Natural killer cell (primary cell): ENCODE measurements at regions not wholly inside any gene's neighbourhood (a gene's known extent, or its start where the extent isn't known, plus 50 kb on each side); places are given as distances from the start of the nearest gene placed in this dataset.

Experiments
- ATAC-seq, 3 donors: fragments of 150-1000 bp in 2 of 3; fragments of 200-7000 bp in 1 of 3; cut with Tn5 transposase; 1 replicate in 1 of 3; 2 replicates in 2 of 3; pipeline ENCODE4 v1.10.0; 2021; ENCODE audit warnings: mild to moderate bottlenecking in 2 of 3, moderate library complexity in 2 of 3
- DNase-seq, 2 donors: peaks; one replicate each; pipeline versions ENCODE4 v3.0.0 to v3.0.0-alpha.2; 2013 to 2021; ENCODE audit warnings: mixed read lengths in 1 of 2
- H3K27ac ChIP-seq: one replicate; pipeline ENCODE4 v1.5.1; 2013; ENCODE audit warnings: mild to moderate bottlenecking, low read length
- H3K27me3 ChIP-seq: one replicate; pipeline ENCODE4 v1.6.1; 2013; ENCODE audit warnings: low read length; ENCODE audit not compliant: control insufficient read depth, insufficient read depth
- H3K36me3 ChIP-seq: one replicate; pipeline ENCODE4 v1.6.1; 2013; ENCODE audit warnings: low read length; ENCODE audit not compliant: control insufficient read depth, insufficient read depth
- H3K4me1 ChIP-seq: one replicate; pipeline ENCODE4 v1.6.1; 2013; ENCODE audit warnings: low read length; ENCODE audit not compliant: control insufficient read depth, insufficient read depth
- H3K4me3 ChIP-seq: one replicate; pipeline ENCODE4 v1.5.1; 2013; ENCODE audit warnings: low read length
- H3K9me3 ChIP-seq: one replicate; pipeline ENCODE4 v1.6.1; 2013; ENCODE audit warnings: low read length; ENCODE audit not compliant: control insufficient read depth, insufficient read depth
- H3K27ac Mint-ChIP-seq, 2 donors: one replicate each; pipeline ENCODE4 v1.8.0; 2022; ENCODE audit warnings: mild to moderate bottlenecking in 2 of 2, mixed read lengths in 2 of 2, moderate library complexity in 1 of 2
- H3K27me3 Mint-ChIP-seq, 2 donors: one replicate each; pipeline ENCODE4 v1.8.0; 2022; ENCODE audit warnings: low read depth in 2 of 2, mixed read lengths in 2 of 2
- H3K36me3 Mint-ChIP-seq: one replicate; pipeline ENCODE4 v1.8.0; 2022; ENCODE audit warnings: mixed read lengths
- H3K4me1 Mint-ChIP-seq, 2 donors: one replicate each; pipeline ENCODE4 v1.8.0; 2022; ENCODE audit warnings: mixed read lengths in 2 of 2
- H3K4me3 Mint-ChIP-seq: one replicate; pipeline ENCODE4 v1.8.0; 2022; ENCODE audit warnings: mild to moderate bottlenecking, moderate library complexity, mixed read lengths
- H3K9me3 Mint-ChIP-seq, 2 donors: one replicate each; pipeline ENCODE4 v1.8.0; 2022; ENCODE audit warnings: mixed read lengths in 2 of 2
- CTCF ChIP-seq: fragments of 200-600 bp; IDR thresholded peaks from one replicate; pipeline ENCODE4 v1.8.0; 2022; ENCODE audit warnings: antibody characterized with exemption
- WGBS: methylation state at CpG from one replicate; pipeline ENCODE4 v1.1.7; 2013; ENCODE audit warnings: missing lambda C conversion rate; ENCODE audit not compliant: insufficient coverage; 5-methylcytosine and 5-hydroxymethylcytosine counted together
- intact Hi-C: fragments of 100-400 bp; cut with micrococcal nuclease; formaldehyde crosslinking; loops from one replicate; pipeline ENCODE4 v1.14.2; 2022

DNA sequence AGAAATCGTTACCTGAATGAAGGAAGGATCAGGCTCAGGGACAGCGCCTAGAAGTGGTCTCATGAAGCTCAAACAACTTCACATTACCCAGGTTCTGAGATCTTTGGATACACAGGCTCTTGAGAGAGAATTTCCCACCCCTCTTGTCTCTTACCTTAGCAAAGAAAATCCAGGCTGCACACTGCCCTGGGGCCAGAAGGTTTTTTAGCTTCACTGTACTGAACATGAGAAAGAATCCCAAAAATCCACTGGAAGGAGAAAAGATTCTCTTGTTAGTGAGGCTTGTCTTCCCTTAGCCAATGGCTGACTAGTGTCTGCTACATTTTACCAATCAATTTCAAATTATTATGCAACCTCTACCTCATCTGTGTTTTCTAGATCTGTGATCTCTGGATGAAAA is 101.0 kb upstream of the RIOK3 start:
- no peak for ATAC-seq
- 93% methylated on average over 2 of the region's 2 CpGs for WGBS
- Histone ChIP-seq H3K4me3 (no peak overlapping the region), H3K36me3 (peaks cover 2% of the 10 kb centered on the region), H3K27me3 (no peaks in the 10 kb centered on the region), H3K27ac (no peak overlapping the region), H3K9me3 (no peaks in the 10 kb centered on the region), H3K4me1 (peaks cover 4% of the 10 kb centered on the region)
- Mint-ChIP-seq H3K27ac (no peak overlapping the region), H3K9me3 (no peaks in the 10 kb centered on the region), H3K4me1 (peaks cover 8 to 30% of the 10 kb centered on the region in 2 donors), H3K4me3 (no peak overlapping the region), H3K27me3 (no peaks in the 10 kb centered on the region), H3K36me3 (peaks cover 26% of the 10 kb centered on the region)
- TF ChIP-seq CTCF, result no peak
- no peak for DNase-seq
- intact Hi-C loops, result no loop called here

DNA sequence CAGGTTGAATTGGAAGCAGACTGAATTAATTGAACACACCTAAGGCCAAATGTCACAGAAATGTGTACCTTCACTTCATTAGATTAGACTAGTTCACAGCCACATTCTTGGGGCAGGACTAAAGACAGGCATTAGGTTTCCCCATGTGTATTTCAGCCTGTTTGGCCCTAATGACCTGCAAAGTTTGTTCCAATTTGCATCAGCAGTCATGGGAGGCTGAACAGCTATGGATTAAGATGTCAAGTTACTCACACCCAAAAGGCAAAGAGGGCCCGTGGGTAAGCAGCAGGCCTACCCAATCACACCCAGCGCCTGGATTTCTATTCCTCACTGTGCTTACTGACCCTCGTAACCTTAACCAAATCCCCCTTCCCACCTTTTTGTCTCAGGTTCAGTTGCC is 99.6 kb upstream of the RIOK3 start:
- intact Hi-C loops, result no loop called here

GRCh38 chr18:23354625-23355024 is 98.5 kb upstream of the RIOK3 start:
- no peak for DNase-seq
- H3K9me3 Mint-ChIP-seq, result no peaks in the 10 kb centered on the region
- H3K4me3 Mint-ChIP-seq, result no peak overlapping the region
- Histone ChIP-seq H3K4me1 (peaks cover 23% of the 10 kb centered on the region), H3K27me3 (no peaks in the 10 kb centered on the region), H3K27ac (no peak overlapping the region), H3K36me3 (peaks cover 2% of the 10 kb centered on the region), H3K4me3 (no peak overlapping the region), H3K9me3 (no peaks in the 10 kb centered on the region)
- H3K36me3 Mint-ChIP-seq, result peaks cover 16% of the 10 kb centered on the region
- no peaks in the 10 kb centered on the region for H3K27me3 Mint-ChIP-seq
- intact Hi-C loops, result no loop called here
- H3K4me1 Mint-ChIP-seq, result peaks cover 32 to 51% of the 10 kb centered on the region in 2 donors
- WGBS, result 69% methylated on average over 4 of the region's 4 CpGs
- ATAC-seq, result no peak
- no peak for TF ChIP-seq CTCF
- no peak overlapping the region for H3K27ac Mint-ChIP-seq

More for the DNA sequence above, 99.6 kb upstream of the RIOK3 start:
- Histone ChIP-seq H3K9me3 (no peaks in the 10 kb centered on the region), H3K4me1 (peaks cover 12% of the 10 kb centered on the region), H3K36me3 (peaks cover 2% of the 10 kb centered on the region), H3K27ac (no peak overlapping the region), H3K4me3 (no peak overlapping the region), H3K27me3 (no peaks in the 10 kb centered on the region)
- Mint-ChIP-seq H3K27me3 (no peaks in the 10 kb centered on the region), H3K4me3 (no peak overlapping the region), H3K4me1 (peaks cover 22 to 45% of the 10 kb centered on the region in 2 donors), H3K27ac (no peak overlapping the region), H3K36me3 (peaks cover 26% of the 10 kb centered on the region), H3K9me3 (no peaks in the 10 kb centered on the region)
- no peak for ATAC-seq
- no peak for DNase-seq
- 62% methylated on average over 3 of the region's 3 CpGs for WGBS
- TF ChIP-seq CTCF, result no peak

GRCh38 chr18:23355206-23355605 is 97.9 kb upstream of the RIOK3 start:
- peaks cover 10% of the 10 kb centered on the region for H3K36me3 Mint-ChIP-seq
- H3K27ac Mint-ChIP-seq, result no peak overlapping the region
- H3K4me3 Mint-ChIP-seq, result no peak overlapping the region
- H3K4me1 Mint-ChIP-seq, result peaks cover 34 to 50% of the 10 kb centered on the region in 2 donors
- H3K27me3 Mint-ChIP-seq, result no peaks in the 10 kb centered on the region
- Histone ChIP-seq H3K27ac (no peak overlapping the region), H3K9me3 (no peaks in the 10 kb centered on the region), H3K27me3 (no peaks in the 10 kb centered on the region), H3K4me3 (no peak overlapping the region), H3K36me3 (no peaks in the 10 kb centered on the region), H3K4me1 (peaks cover 26% of the 10 kb centered on the region)
- TF ChIP-seq CTCF, result no peak
- no peaks in the 10 kb centered on the region for H3K9me3 Mint-ChIP-seq
- DNase-seq (no peak), ATAC-seq (no peak)
- intact Hi-C loops, result no loop called here
- 88% methylated on average over 6 of the region's 6 CpGs for whole genome bisulfite sequencing
